Fibroblast of the aortic adventitia (primary cell): ENCODE measurements at regions not wholly inside any gene's neighbourhood (a gene's known extent, or its start where the extent isn't known, plus 50 kb on each side); places are given as distances from the start of the nearest gene placed in this dataset.

Source experiments
- DNase-seq: peaks from one replicate; pipeline ENCODE4 v3.0.0-alpha.2; 2010; ENCODE audit warnings: low read depth
- H3K4me3 ChIP-seq: 2 replicates; pipeline ENCODE4 v1.5.1; 2011; ENCODE audit warnings: low read depth, mild to moderate bottlenecking, control low read depth, low read length, moderate library complexity
- TF ChIP-seq, protein P1 (sequence below): IDR thresholded peaks from 2 replicates; pipeline ENCODE4 v1.5.1; 2011; ENCODE audit warnings: mild to moderate bottlenecking, low read length, control low read depth, inconsistent platforms; ENCODE audit not compliant: insufficient read depth

DNA sequence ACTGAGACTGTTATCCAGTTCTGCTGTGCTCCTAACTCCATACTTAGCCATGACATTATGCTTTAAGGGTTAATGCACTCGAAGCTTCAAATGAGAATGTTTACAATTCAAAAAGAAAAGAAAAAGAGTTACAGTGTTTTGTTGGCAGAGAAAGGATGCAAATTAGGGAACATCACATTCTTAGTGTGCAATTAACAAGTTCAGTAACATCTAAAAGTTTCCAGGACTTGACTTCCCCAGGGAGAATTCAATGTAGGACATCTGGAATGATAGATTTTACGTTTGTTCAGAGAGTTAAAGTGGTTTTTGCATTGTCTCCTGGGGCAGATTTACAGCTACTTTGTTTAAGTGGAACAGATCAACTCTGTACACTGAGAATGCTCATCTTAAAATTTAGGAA lies 525.2 kb downstream of the LIG4 start:
- TF ChIP-seq, protein P1, sequence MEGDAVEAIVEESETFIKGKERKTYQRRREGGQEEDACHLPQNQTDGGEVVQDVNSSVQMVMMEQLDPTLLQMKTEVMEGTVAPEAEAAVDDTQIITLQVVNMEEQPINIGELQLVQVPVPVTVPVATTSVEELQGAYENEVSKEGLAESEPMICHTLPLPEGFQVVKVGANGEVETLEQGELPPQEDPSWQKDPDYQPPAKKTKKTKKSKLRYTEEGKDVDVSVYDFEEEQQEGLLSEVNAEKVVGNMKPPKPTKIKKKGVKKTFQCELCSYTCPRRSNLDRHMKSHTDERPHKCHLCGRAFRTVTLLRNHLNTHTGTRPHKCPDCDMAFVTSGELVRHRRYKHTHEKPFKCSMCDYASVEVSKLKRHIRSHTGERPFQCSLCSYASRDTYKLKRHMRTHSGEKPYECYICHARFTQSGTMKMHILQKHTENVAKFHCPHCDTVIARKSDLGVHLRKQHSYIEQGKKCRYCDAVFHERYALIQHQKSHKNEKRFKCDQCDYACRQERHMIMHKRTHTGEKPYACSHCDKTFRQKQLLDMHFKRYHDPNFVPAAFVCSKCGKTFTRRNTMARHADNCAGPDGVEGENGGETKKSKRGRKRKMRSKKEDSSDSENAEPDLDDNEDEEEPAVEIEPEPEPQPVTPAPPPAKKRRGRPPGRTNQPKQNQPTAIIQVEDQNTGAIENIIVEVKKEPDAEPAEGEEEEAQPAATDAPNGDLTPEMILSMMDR, result no peak
- no peak overlapping the region for H3K4me3 ChIP-seq

DNA sequence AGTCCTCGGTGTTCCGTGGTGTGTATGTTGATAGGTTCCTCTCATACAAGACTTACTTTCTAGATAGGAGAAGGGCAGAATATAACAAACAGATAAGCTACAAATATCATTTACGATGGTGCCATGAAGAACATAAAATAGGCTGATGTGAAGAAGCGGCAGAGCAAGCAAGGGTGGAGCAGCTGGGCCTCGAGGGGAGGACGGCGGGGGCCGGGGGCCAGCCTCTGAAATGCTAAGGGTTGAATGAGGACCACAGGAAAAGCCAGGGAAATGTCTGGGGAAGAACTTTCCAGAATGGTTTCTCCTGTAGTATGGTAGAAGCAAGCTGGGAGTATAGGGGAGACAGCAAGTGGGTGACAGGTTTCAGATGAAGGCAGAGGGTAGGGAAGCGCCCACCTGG lies 529.5 kb downstream of the LIG4 start:
- no peak for DNase-seq
- no peak overlapping the region for H3K4me3 ChIP-seq

More for the DNA sequence above, 525.2 kb downstream of the LIG4 start:
- DNase-seq, result no peak

DNA sequence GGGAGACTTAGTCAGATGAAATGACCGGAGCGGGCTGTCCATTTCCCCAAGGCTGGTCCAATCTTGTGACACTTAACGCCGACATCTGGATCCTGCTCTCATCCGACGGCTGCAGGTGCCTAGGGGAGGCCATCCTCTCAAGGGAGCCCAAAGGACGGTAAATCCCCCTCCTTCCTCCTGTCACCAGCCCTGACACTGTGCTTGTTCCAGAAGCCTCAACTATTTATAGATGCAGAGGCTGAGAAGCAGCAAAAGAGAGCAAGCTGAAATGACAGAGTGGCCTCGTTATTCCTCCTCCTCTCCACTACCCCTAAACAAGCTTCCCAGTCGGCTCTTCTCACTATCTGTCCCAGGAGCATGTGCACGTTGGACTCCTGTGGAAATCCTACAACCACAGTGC lies 533.7 kb downstream of the LIG4 start:
- no peak overlapping the region for H3K4me3 ChIP-seq
- TF ChIP-seq, protein P1, result no peak
- DNase-seq, result no peak

More for the DNA sequence above, 529.5 kb downstream of the LIG4 start:
- TF ChIP-seq, protein P1, result no peak

DNA sequence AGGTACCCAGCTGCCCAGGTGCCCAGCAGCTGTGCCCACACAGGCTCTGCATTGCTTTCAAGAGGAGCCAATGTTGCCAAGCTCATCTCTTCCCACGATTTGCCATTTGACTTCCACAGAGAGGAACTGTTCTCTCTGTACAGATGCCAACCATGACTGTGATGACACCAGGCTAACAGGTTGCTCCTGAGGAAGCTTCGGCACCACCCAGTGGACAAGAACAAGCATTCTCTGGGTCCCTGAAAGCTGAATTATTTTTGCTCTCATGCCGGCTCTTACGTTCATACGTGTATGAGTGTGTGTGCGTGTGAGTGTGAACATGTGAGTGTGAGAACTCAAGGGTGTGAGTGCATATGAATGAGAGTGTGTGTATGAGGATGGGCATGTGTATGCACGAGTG lies 535.2 kb downstream of the LIG4 start:
- TF ChIP-seq, protein P1, result no peak
- DNase-seq, result no peak
- no peak overlapping the region for H3K4me3 ChIP-seq

DNA sequence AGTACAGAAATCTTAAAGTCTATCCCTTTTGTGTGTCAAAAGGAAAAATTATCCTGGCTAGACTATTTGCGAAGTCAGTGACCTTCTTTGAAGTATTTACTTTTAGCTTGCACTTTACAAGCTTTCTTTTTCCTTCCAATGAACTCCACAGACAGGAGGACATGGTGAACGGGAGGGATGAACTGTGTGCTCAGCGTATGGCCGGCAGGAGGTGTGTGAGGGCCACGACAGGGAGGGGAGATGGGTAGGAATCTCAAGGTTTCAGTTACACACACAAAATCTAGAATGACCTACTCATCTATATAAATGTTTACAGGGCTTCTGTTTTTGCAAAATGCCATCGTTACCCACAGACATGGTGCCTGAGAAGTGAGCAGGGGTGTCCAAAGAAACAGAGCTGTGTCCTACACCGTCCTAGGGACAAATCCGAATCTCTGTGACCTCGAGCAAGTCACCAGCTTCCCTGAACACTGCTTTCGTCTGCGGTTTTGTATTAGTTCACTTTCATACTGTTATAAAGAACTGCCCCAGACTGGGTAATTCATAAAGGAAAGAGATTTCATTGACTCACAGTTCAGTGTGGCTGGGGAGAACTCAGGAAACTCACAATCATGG lies 537.2 kb downstream of the LIG4 start:
- DNase-seq, result no peak
- TF ChIP-seq, protein P1, result no peak
- H3K4me3 ChIP-seq, result no peak overlapping the region

DNA sequence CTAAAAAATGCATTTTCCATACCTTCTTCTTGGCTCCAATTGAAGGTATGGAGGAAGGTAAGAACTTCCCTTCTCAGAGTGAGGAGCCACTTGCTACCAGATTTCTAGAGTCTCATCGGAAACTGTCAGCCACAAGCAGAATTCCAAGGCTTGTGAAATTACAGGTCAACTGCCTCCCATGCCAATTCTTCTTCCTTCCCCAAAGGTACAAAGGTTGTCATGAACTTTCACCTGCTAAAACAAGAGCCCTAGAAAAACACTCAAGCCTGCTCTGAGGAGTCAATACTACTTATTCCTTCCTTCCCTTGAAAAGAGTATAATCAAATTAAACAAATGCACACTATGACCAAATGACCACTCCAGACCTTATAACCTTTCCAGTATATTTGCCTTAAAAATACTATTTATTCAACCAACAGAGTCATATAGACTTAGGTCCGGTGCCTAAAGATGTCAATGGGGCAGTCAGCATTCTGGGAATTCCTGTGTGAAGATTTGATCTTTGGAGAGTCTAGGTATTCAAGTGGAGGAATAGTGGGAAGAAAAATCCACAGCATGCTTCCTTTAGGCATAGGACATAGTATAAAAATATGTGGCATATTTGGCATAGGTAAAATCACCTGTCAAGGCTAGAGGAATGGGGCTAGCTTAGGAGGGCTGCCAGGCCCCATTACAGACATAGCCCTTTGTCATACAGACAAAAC lies 539.3 kb downstream of the LIG4 start:
- no peak overlapping the region for H3K4me3 ChIP-seq
- TF ChIP-seq, protein P1, result no peak
- no peak for DNase-seq
